ENCODE measurements at regions not wholly inside any gene's neighbourhood (a gene's known extent, or its start where the extent isn't known, plus 50 kb on each side); places are given as distances from the start of the nearest gene placed in this dataset.

GRCh38 chr7:17617380-17617779, 318.9 kb downstream of the AHR start:
- Histone ChIP-seq H3K36me3 (no peaks in the 10 kb centered on the region), H3K27me3 (no peaks in the 10 kb centered on the region), H3K27ac (peak overlapping the region in 1 of 2 donors; percentile 23), H3K9me3 (no peaks in the 10 kb centered on the region), H3K4me1 (no peaks in the 10 kb centered on the region), H3K4me3 (no peak overlapping the region)
- peak; percentile 81 for ATAC-seq
- intact Hi-C loops (cut with DNase I), result no loop called here
- no peak for TF ChIP-seq CTCF (IDR thresholded peaks at IDR 0.05)
- DNase-seq, result no peak

GRCh38 chr7:17617857-17618651, 319.6 kb downstream of the AHR start:
- peak overlapping the region in 1 of 2 donors; percentile 23 for H3K27ac ChIP-seq
- TF ChIP-seq CTCF (IDR thresholded peaks at IDR 0.05), result no peak
- no peaks in the 10 kb centered on the region for H3K9me3 ChIP-seq
- intact Hi-C loops (cut with DNase I), result no loop called here
- no peaks in the 10 kb centered on the region for H3K36me3 ChIP-seq
- no peak overlapping the region for H3K4me3 ChIP-seq
- DNase-seq (no peak), ATAC-seq (peak; percentile 70)
- no peaks in the 10 kb centered on the region for H3K4me1 ChIP-seq
- H3K27me3 ChIP-seq, result no peaks in the 10 kb centered on the region

- H3K27ac ChIP-seq, result no peak overlapping the region
- no peak for TF ChIP-seq CTCF (IDR thresholded peaks at IDR 0.05)
- H3K27me3 ChIP-seq, result no peaks in the 10 kb centered on the region
- intact Hi-C loops (cut with DNase I), result no loop called here
- H3K4me1 ChIP-seq, result no peaks in the 10 kb centered on the region
- H3K36me3 ChIP-seq, result no peaks in the 10 kb centered on the region
- H3K4me3 ChIP-seq, result no peak overlapping the region
- DNase-seq, result no peak
- H3K9me3 ChIP-seq, result no peaks in the 10 kb centered on the region
- ATAC-seq, result peak; percentile 63
These were observed 320.2 kb downstream of the AHR start for GRCh38 chr7:17618652-17618974.

GRCh38 chr7:17619196-17619818, 320.9 kb downstream of the AHR start:
- Histone ChIP-seq H3K4me1 (no peaks in the 10 kb centered on the region), H3K4me3 (no peak overlapping the region), H3K27ac (no peak overlapping the region), H3K9me3 (no peaks in the 10 kb centered on the region), H3K27me3 (no peaks in the 10 kb centered on the region), H3K36me3 (no peaks in the 10 kb centered on the region)
- no peak for TF ChIP-seq CTCF (IDR thresholded peaks at IDR 0.05)
- intact Hi-C loops (cut with DNase I), result no loop called here
- ATAC-seq (no peak), DNase-seq (no peak)

- no peak for TF ChIP-seq CTCF (IDR thresholded peaks at IDR 0.05)
- Histone ChIP-seq H3K4me3 (no peak overlapping the region), H3K27ac (no peak overlapping the region), H3K27me3 (no peaks in the 10 kb centered on the region), H3K4me1 (no peaks in the 10 kb centered on the region), H3K9me3 (no peaks in the 10 kb centered on the region), H3K36me3 (no peaks in the 10 kb centered on the region)
- DNase-seq (no peak), ATAC-seq (no peak)
- intact Hi-C loops (cut with DNase I), result no loop called here
These were observed 319.7 kb downstream of the SNX13 start for GRCh38 chr7:17620566-17620965.

All from left lung (tissue), 4 donors.